ENCODE measurements at regions not wholly inside any gene's neighbourhood (a gene's known extent, or its start where the extent isn't known, plus 50 kb on each side); places are given as distances from the start of the nearest gene placed in this dataset.

GRCh38 chr18:46261799-46262198, 157.6 kb downstream of the HAUS1 start:
- TF ChIP-seq PATZ1 (CRISPR knock-in tag; IDR thresholded peaks at IDR 0.05; ENCODE audit: borderline replicate concordance) (no peak), TSHZ2 (CRISPR knock-in tag; IDR thresholded peaks at IDR 0.05) (no peak)

Measured in SK-N-SH treated with all-trans-retinoic acid at 6 μM for 48 hours (cell line).